ENCODE measurements at regions not wholly inside any gene's neighbourhood (a gene's known extent, or its start where the extent isn't known, plus 50 kb on each side); places are given as distances from the start of the nearest gene placed in this dataset.
A peak's percentile ranks its signal among the peaks of the same experiment; 100 is the strongest.

- Histone ChIP-seq H3K4me1 (no peaks in the 10 kb centered on the region), H3K27me3 (no peaks in the 10 kb centered on the region), H3K9me3 (replicated peaks) (no peaks in the 10 kb centered on the region), H3K36me3 (no peaks in the 10 kb centered on the region), H3K27ac (no peak overlapping the region), H3K4me3 (no peak overlapping the region)
- no peak for DNase-seq
Observed at GRCh38 chr2:236402033-236402790, 138.0 kb upstream of the ASB18 start.

GRCh38 chr2:236403125-236403524, 138.9 kb upstream of the ASB18 start:
- DNase-seq = no peak
- H3K36me3 ChIP-seq = no peaks in the 10 kb centered on the region

GRCh38 chr2:236403811-236404210, 139.6 kb upstream of the ASB18 start:
- no peaks in the 10 kb centered on the region; the same call in 1 of the 2 replicates for H3K9me3 ChIP-seq (replicated peaks)
- H3K4me1 ChIP-seq = no peaks in the 10 kb centered on the region
- H3K27ac ChIP-seq = no peak overlapping the region
- H3K27me3 ChIP-seq = no peaks in the 10 kb centered on the region
- no peaks in the 10 kb centered on the region for H3K36me3 ChIP-seq
- no peak for DNase-seq
- H3K4me3 ChIP-seq = no peak overlapping the region

More at GRCh38 chr2:236403125-236403524, 138.9 kb upstream of the ASB18 start:
- no peaks in the 10 kb centered on the region for H3K27me3 ChIP-seq
- no peak overlapping the region for H3K27ac ChIP-seq
- H3K4me3 ChIP-seq = no peak overlapping the region
- no peaks in the 10 kb centered on the region for H3K9me3 ChIP-seq (replicated peaks)
- H3K4me1 ChIP-seq = no peaks in the 10 kb centered on the region

- H3K4me3 ChIP-seq = no peak overlapping the region
- no peaks in the 10 kb centered on the region; the same call in 1 of the 2 replicates for H3K9me3 ChIP-seq (replicated peaks)
- no peak overlapping the region for H3K27ac ChIP-seq
- H3K27me3 ChIP-seq = no peaks in the 10 kb centered on the region
- H3K36me3 ChIP-seq = no peaks in the 10 kb centered on the region
- no peak for DNase-seq
- H3K4me1 ChIP-seq = no peaks in the 10 kb centered on the region
Observed at GRCh38 chr2:236404346-236404745, 140.1 kb upstream of the ASB18 start.

GRCh38 chr2:236405357-236405756, 141.2 kb upstream of the ASB18 start:
- no peaks in the 10 kb centered on the region for H3K4me1 ChIP-seq
- no peaks in the 10 kb centered on the region for H3K27me3 ChIP-seq
- no peak for DNase-seq
- H3K9me3 ChIP-seq (replicated peaks) = peaks cover 3% of the 10 kb centered on the region; the same call in 1 of the 2 replicates
- H3K27ac ChIP-seq = no peak overlapping the region
- no peaks in the 10 kb centered on the region for H3K36me3 ChIP-seq
- no peak overlapping the region for H3K4me3 ChIP-seq

GRCh38 chr2:236408090-236408489, 143.9 kb upstream of the ASB18 start:
- Histone ChIP-seq H3K27ac (no peak overlapping the region), H3K27me3 (no peaks in the 10 kb centered on the region), H3K4me3 (no peak overlapping the region), H3K36me3 (no peaks in the 10 kb centered on the region), H3K4me1 (no peaks in the 10 kb centered on the region), H3K9me3 (replicated peaks) (peaks cover 3% of the 10 kb centered on the region; the same call in 1 of the 2 replicates)
- no peak for DNase-seq

- Histone ChIP-seq H3K36me3 (no peaks in the 10 kb centered on the region), H3K9me3 (replicated peaks) (peaks cover 3% of the 10 kb centered on the region; the same call in 1 of the 2 replicates), H3K4me1 (no peaks in the 10 kb centered on the region), H3K4me3 (no peak overlapping the region), H3K27ac (no peak overlapping the region), H3K27me3 (peaks cover 3% of the 10 kb centered on the region; the same call in 1 of the 2 replicates)
- DNase-seq = no peak
Observed at GRCh38 chr2:236408786-236409185, 144.6 kb upstream of the ASB18 start.

GRCh38 chr2:236415684-236416444, 151.7 kb upstream of the ASB18 start:
- DNase-seq = peak in 1 of 2 experiments; percentile 23
- no peaks in the 10 kb centered on the region for H3K4me1 ChIP-seq
- H3K27ac ChIP-seq = no peak overlapping the region
- no peaks in the 10 kb centered on the region for H3K36me3 ChIP-seq
- no peak overlapping the region for H3K4me3 ChIP-seq
- no peaks in the 10 kb centered on the region for H3K9me3 ChIP-seq (replicated peaks)
- peaks cover 6% of the 10 kb centered on the region for H3K27me3 ChIP-seq

GRCh38 chr2:236417150-236417549, 152.5 kb upstream of the ACKR3 start:
- H3K4me1 ChIP-seq = no peaks in the 10 kb centered on the region
- no peak overlapping the region for H3K4me3 ChIP-seq
- no peak overlapping the region for H3K27ac ChIP-seq
- peak in 1 of 2 experiments; percentile 8 for DNase-seq
- peaks cover 6% of the 10 kb centered on the region for H3K27me3 ChIP-seq
- H3K36me3 ChIP-seq = no peaks in the 10 kb centered on the region
- H3K9me3 ChIP-seq (replicated peaks) = no peaks in the 10 kb centered on the region

GRCh38 chr2:236430584-236430983, 139.0 kb upstream of the ACKR3 start:
- H3K36me3 ChIP-seq = no peaks in the 10 kb centered on the region
- no peaks in the 10 kb centered on the region for H3K4me1 ChIP-seq
- DNase-seq = no peak
- no peak overlapping the region for H3K4me3 ChIP-seq
- H3K27me3 ChIP-seq = no peaks in the 10 kb centered on the region
- H3K9me3 ChIP-seq (replicated peaks) = no peaks in the 10 kb centered on the region
- H3K27ac ChIP-seq = no peak overlapping the region

- no peaks in the 10 kb centered on the region; the same call in 1 of the 2 replicates for H3K36me3 ChIP-seq
- no peaks in the 10 kb centered on the region for H3K4me1 ChIP-seq
- H3K9me3 ChIP-seq (replicated peaks) = 0 out of 2 replicates have a peak, but pooled peaks cover 3% of the 10 kb centered on the region
- no peak overlapping the region for H3K4me3 ChIP-seq
- DNase-seq = no peak
- no peak overlapping the region for H3K27ac ChIP-seq
- H3K27me3 ChIP-seq = no peaks in the 10 kb centered on the region
Observed at GRCh38 chr2:236434593-236434992, 135.0 kb upstream of the ACKR3 start.

GRCh38 chr2:236440110-236440881, 129.3 kb upstream of the ACKR3 start:
- Histone ChIP-seq H3K27me3 (no peaks in the 10 kb centered on the region), H3K36me3 (no peaks in the 10 kb centered on the region; the same call in 1 of the 2 replicates), H3K4me1 (no peaks in the 10 kb centered on the region), H3K27ac (no peak overlapping the region), H3K4me3 (no peak overlapping the region), H3K9me3 (replicated peaks) (0 out of 2 replicates have a peak, but pooled peaks cover 3% of the 10 kb centered on the region)
- DNase-seq = no peak

GRCh38 chr2:236444187-236444586, 125.4 kb upstream of the ACKR3 start:
- Histone ChIP-seq H3K27me3 (no peaks in the 10 kb centered on the region), H3K27ac (no peak overlapping the region), H3K4me3 (no peak overlapping the region), H3K4me1 (no peaks in the 10 kb centered on the region), H3K9me3 (replicated peaks) (no peaks in the 10 kb centered on the region), H3K36me3 (no peaks in the 10 kb centered on the region; the same call in 1 of the 2 replicates)
- DNase-seq = no peak

GRCh38 chr2:236445678-236446077, 123.9 kb upstream of the ACKR3 start:
- H3K4me1 ChIP-seq = no peaks in the 10 kb centered on the region

More at GRCh38 chr2:236445678-236446077, 123.9 kb upstream of the ACKR3 start:
- no peak overlapping the region for H3K27ac ChIP-seq
- H3K4me3 ChIP-seq = no peak overlapping the region
- no peaks in the 10 kb centered on the region for H3K27me3 ChIP-seq
- no peaks in the 10 kb centered on the region for H3K9me3 ChIP-seq (replicated peaks)
- no peak for DNase-seq
- H3K36me3 ChIP-seq = no peaks in the 10 kb centered on the region
